Uterus (tissue), 2 donors: ENCODE measurements at regions not wholly inside any gene's neighbourhood (a gene's known extent, or its start where the extent isn't known, plus 50 kb on each side); places are given as distances from the start of the nearest gene placed in this dataset.
"Not testable (repeated sequence)": the region's sequence is repeated elsewhere in the genome, so short reads cannot be mapped to it uniquely, and the experiment has no call there.

ENCODE experiments used
- CTCF ChIP-seq, 4 experiments: fragments of 200-600 bp in 2 of 4; fragments of 450-650 bp in 2 of 4; sonication (generic) in 2 of 4; IDR thresholded peaks; one replicate each; pipeline ENCODE4 v1.5.1; 2016 to 2019; ENCODE audit warnings: antibody characterized with exemption in 4 of 4, mild to moderate bottlenecking in 2 of 4, moderate library complexity in 1 of 4
- POLR2A ChIP-seq, 2 donors: fragments of 450-650 bp; IDR thresholded peaks; one replicate each; pipeline ENCODE4 v1.6.1; 2016; ENCODE audit warnings: antibody characterized with exemption in 2 of 2, mild to moderate bottlenecking in 1 of 2, moderate library complexity in 1 of 2

DNA sequence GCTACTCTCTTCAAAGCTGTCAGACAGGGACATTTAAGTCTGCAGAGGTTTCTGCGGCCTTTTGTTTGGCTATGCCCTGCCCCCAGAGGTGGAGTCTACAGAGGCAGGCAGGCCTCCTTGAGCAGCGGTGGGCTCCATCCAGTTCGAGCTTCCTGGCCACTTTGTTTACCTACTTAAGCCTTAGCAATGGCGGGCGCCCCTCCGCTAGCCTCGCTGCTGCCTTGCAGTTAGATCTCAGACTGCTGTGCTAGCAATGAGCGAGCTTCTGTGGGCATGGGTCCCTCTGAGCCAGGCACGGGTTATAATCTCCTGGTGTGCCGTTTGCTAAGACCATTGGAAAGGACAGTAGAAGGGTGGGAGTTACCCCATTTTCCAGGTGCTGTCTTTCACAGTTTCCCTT is 924.9 kb upstream of the C9orf72 start:
- not testable (repeated sequence) for TF ChIP-seq CTCF, POLR2A (IDR thresholded peaks at IDR 0.05)
